BLaER1 (cell line): ENCODE measurements at regions not wholly inside any gene's neighbourhood (a gene's known extent, or its start where the extent isn't known, plus 50 kb on each side); places are given as distances from the start of the nearest gene placed in this dataset.

Source experiments
- H3K27ac ChIP-seq: shearing (Covaris generic); formaldehyde crosslinking; 2 replicates; pipeline ENCODE4 v1.8.1; 2022
- H3K27me3 ChIP-seq: shearing (Covaris generic); formaldehyde crosslinking; 2 replicates; pipeline ENCODE4 v1.8.1; 2022
- H3K36me3 ChIP-seq: shearing (Covaris generic); formaldehyde crosslinking; 2 replicates; pipeline ENCODE4 v1.8.1; 2022
- H3K4me1 ChIP-seq: shearing (Covaris generic); formaldehyde crosslinking; 2 replicates; pipeline ENCODE4 v1.8.1; 2022
- H3K4me2 ChIP-seq: shearing (Covaris generic); formaldehyde crosslinking; 2 replicates; pipeline ENCODE4 v1.8.1; 2022
- H3K4me3 ChIP-seq: shearing (Covaris generic); formaldehyde crosslinking; 2 replicates; pipeline ENCODE4 v1.8.1; 2022
- H3K9ac ChIP-seq: shearing (Covaris generic); formaldehyde crosslinking; 2 replicates; pipeline ENCODE4 v1.8.1; 2022
- H3K9me3 ChIP-seq: shearing (Covaris generic); formaldehyde crosslinking; 2 replicates; pipeline ENCODE4 v1.8.1; 2022
- H4K20me1 ChIP-seq: shearing (Covaris generic); formaldehyde crosslinking; 2 replicates; pipeline ENCODE4 v1.8.1; 2022
- Cebpa-rat ChIP-seq: shearing (Covaris generic); IDR thresholded peaks from 2 replicates; pipeline ENCODE4 v1.8.1; 2022

- H3K27me3 ChIP-seq: no peaks in the 10 kb centered on the region
- no peak for TF ChIP-seq Cebpa-rat
Observed at GRCh38 chr3:27576171-27576570, 92.0 kb upstream of the SLC4A7 start.

GRCh38 chr3:27575499-27575898 is 91.3 kb upstream of the SLC4A7 start:
- H3K27ac ChIP-seq: no peak overlapping the region
- H3K36me3 ChIP-seq: no peaks in the 10 kb centered on the region
- no peak for TF ChIP-seq Cebpa-rat
- H3K4me3 ChIP-seq: no peak overlapping the region
- no peaks in the 10 kb centered on the region for H3K27me3 ChIP-seq
- no peak overlapping the region for H3K4me2 ChIP-seq
- H4K20me1 ChIP-seq: no peaks in the 10 kb centered on the region
- no peaks in the 10 kb centered on the region for H3K4me1 ChIP-seq
- H3K9me3 ChIP-seq: no peaks in the 10 kb centered on the region
- H3K9ac ChIP-seq: no peak overlapping the region

More at GRCh38 chr3:27576171-27576570, 92.0 kb upstream of the SLC4A7 start:
- H4K20me1 ChIP-seq: no peaks in the 10 kb centered on the region
- no peaks in the 10 kb centered on the region for H3K9me3 ChIP-seq
- H3K27ac ChIP-seq: no peak overlapping the region
- no peak overlapping the region for H3K4me2 ChIP-seq
- no peak overlapping the region for H3K9ac ChIP-seq
- no peak overlapping the region for H3K4me3 ChIP-seq
- no peaks in the 10 kb centered on the region for H3K36me3 ChIP-seq
- H3K4me1 ChIP-seq: no peaks in the 10 kb centered on the region

GRCh38 chr3:27574438-27574795 is 90.2 kb upstream of the SLC4A7 start:
- no peaks in the 10 kb centered on the region for H3K36me3 ChIP-seq
- no peak for TF ChIP-seq Cebpa-rat
- no peak overlapping the region for H3K9ac ChIP-seq
- no peak overlapping the region for H3K27ac ChIP-seq
- no peaks in the 10 kb centered on the region for H4K20me1 ChIP-seq
- H3K9me3 ChIP-seq: no peaks in the 10 kb centered on the region
- no peak overlapping the region for H3K4me2 ChIP-seq
- no peak overlapping the region for H3K4me3 ChIP-seq
- no peaks in the 10 kb centered on the region for H3K4me1 ChIP-seq
- H3K27me3 ChIP-seq: no peaks in the 10 kb centered on the region

- TF ChIP-seq Cebpa-rat: no peak
- no peak overlapping the region for H3K27ac ChIP-seq
- H3K4me2 ChIP-seq: no peak overlapping the region
- no peak overlapping the region for H3K4me3 ChIP-seq
- no peaks in the 10 kb centered on the region for H3K9me3 ChIP-seq
- H3K9ac ChIP-seq: no peak overlapping the region
- no peaks in the 10 kb centered on the region for H3K36me3 ChIP-seq
- no peaks in the 10 kb centered on the region for H3K27me3 ChIP-seq
- H4K20me1 ChIP-seq: no peaks in the 10 kb centered on the region
- no peaks in the 10 kb centered on the region for H3K4me1 ChIP-seq
Observed at GRCh38 chr3:27573780-27574437, 89.7 kb upstream of the SLC4A7 start.

- Histone ChIP-seq H3K36me3 (no peaks in the 10 kb centered on the region), H4K20me1 (no peaks in the 10 kb centered on the region), H3K4me3 (no peak overlapping the region), H3K27me3 (no peaks in the 10 kb centered on the region), H3K4me2 (no peak overlapping the region), H3K27ac (no peak overlapping the region), H3K4me1 (no peaks in the 10 kb centered on the region), H3K9ac (no peak overlapping the region), H3K9me3 (no peaks in the 10 kb centered on the region)
- TF ChIP-seq Cebpa-rat: no peak
Observed at GRCh38 chr3:27573138-27573537, 89.0 kb upstream of the SLC4A7 start.

GRCh38 chr3:27571345-27571744 is 87.2 kb upstream of the SLC4A7 start:
- no peaks in the 10 kb centered on the region for H3K36me3 ChIP-seq
- no peak overlapping the region for H3K4me2 ChIP-seq
- no peaks in the 10 kb centered on the region for H3K27me3 ChIP-seq
- H3K27ac ChIP-seq: no peak overlapping the region
- H3K4me3 ChIP-seq: no peak overlapping the region
- H3K4me1 ChIP-seq: no peaks in the 10 kb centered on the region
- no peaks in the 10 kb centered on the region for H4K20me1 ChIP-seq
- no peak for TF ChIP-seq Cebpa-rat
- H3K9ac ChIP-seq: no peak overlapping the region
- H3K9me3 ChIP-seq: no peaks in the 10 kb centered on the region

- no peaks in the 10 kb centered on the region for H4K20me1 ChIP-seq
- no peaks in the 10 kb centered on the region for H3K27me3 ChIP-seq
- H3K27ac ChIP-seq: no peak overlapping the region
- TF ChIP-seq Cebpa-rat: no peak
- no peaks in the 10 kb centered on the region for H3K9me3 ChIP-seq
- H3K9ac ChIP-seq: no peak overlapping the region
- H3K4me3 ChIP-seq: no peak overlapping the region
- H3K4me1 ChIP-seq: no peaks in the 10 kb centered on the region
- no peaks in the 10 kb centered on the region for H3K36me3 ChIP-seq
- H3K4me2 ChIP-seq: no peak overlapping the region
Observed at GRCh38 chr3:27570421-27571106, 86.4 kb upstream of the SLC4A7 start.

GRCh38 chr3:27568393-27568792 is 84.2 kb upstream of the SLC4A7 start:
- no peak overlapping the region for H3K4me2 ChIP-seq
- no peaks in the 10 kb centered on the region for H4K20me1 ChIP-seq
- H3K27ac ChIP-seq: no peak overlapping the region
- H3K9ac ChIP-seq: no peak overlapping the region
- H3K9me3 ChIP-seq: no peaks in the 10 kb centered on the region
- no peaks in the 10 kb centered on the region for H3K4me1 ChIP-seq
- H3K4me3 ChIP-seq: no peak overlapping the region
- no peak for TF ChIP-seq Cebpa-rat
- no peaks in the 10 kb centered on the region for H3K27me3 ChIP-seq
- H3K36me3 ChIP-seq: no peaks in the 10 kb centered on the region

- Histone ChIP-seq H3K9ac (no peak overlapping the region), H3K4me2 (no peak overlapping the region), H3K27me3 (no peaks in the 10 kb centered on the region), H3K9me3 (no peaks in the 10 kb centered on the region), H3K36me3 (no peaks in the 10 kb centered on the region), H4K20me1 (no peaks in the 10 kb centered on the region), H3K4me3 (no peak overlapping the region), H3K27ac (no peak overlapping the region), H3K4me1 (no peaks in the 10 kb centered on the region)
- TF ChIP-seq Cebpa-rat: no peak
Observed at GRCh38 chr3:27567251-27567650, 83.1 kb upstream of the SLC4A7 start.

- no peaks in the 10 kb centered on the region for H4K20me1 ChIP-seq
- no peak overlapping the region for H3K9ac ChIP-seq
- H3K9me3 ChIP-seq: no peaks in the 10 kb centered on the region
- H3K36me3 ChIP-seq: no peaks in the 10 kb centered on the region
- no peak overlapping the region for H3K4me2 ChIP-seq
- H3K27ac ChIP-seq: no peak overlapping the region
- H3K4me1 ChIP-seq: no peaks in the 10 kb centered on the region
- H3K27me3 ChIP-seq: no peaks in the 10 kb centered on the region
- H3K4me3 ChIP-seq: no peak overlapping the region
- TF ChIP-seq Cebpa-rat: no peak
Observed at GRCh38 chr3:27565201-27565852, 81.1 kb upstream of the SLC4A7 start.
